HG02970 (cell line): ENCODE measurements at regions not wholly inside any gene's neighbourhood (a gene's known extent, or its start where the extent isn't known, plus 50 kb on each side); places are given as distances from the start of the nearest gene placed in this dataset.

Source experiments
- ATAC-seq: cut with Tn5 transposase; IDR thresholded peaks from one replicate; pipeline ENCODE4 v1.9.1; 2021; ENCODE audit warnings: mild to moderate bottlenecking, moderate library complexity, moderate number of reproducible peaks; ENCODE audit not compliant: unreplicated experiment, low FRiP score

DNA sequence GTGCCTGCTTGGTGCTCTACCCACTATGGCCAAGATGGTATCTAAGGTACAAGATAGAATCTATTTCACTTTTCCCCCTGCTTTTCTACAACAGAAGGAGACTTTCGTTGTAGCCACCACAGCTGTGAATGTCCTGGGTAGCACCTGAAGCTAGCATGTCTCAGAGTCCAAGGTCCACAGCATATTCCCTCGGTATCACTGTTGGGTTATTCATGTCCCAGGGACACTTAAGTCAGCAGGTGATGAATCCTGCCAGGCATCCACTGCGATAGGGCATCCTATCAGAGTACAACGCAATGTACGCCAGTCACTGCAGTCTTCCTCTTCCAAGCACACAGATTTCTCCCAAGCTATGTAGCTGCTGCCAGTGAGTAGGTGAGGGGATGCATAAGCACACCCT, 129.1 kb upstream of the LINC00305 start:
- no peak for ATAC-seq

DNA sequence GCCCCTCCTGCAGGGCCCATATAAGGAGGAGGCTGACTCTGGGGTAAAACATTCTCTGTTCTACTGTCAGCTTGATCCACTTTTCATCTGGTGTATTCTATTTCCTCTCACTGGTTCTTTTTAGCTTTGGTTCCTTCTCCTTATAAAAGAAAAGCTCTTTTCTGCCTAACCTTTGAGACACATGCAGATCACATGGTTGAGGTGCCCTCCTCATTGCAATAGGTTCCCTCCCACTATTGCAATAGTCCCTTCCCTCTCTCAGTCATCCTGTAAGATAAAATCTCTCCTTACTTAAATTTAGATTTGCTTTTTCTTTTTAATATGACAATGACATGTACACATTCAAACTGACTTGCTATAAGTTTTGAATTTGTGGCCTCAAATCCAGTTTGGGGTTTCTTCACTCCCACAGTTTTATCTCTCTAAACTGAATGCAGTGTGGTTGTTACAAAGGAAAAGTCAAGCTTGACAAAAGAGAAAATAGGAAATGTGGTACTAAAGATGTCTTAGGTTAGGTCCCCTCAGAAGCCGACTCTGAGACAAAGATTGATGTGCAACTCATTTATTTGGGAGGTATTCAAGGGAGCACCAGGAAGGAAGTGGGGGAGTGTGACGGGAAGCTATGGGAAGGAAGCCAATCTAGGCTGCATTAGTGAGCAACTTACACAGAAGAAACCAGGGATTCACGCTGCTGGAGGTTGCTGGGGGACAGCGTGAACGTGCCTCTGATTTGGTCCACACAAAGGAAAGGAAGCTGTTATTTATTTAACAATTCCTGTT, 127.6 kb upstream of the LINC00305 start:
- ATAC-seq: no peak

DNA sequence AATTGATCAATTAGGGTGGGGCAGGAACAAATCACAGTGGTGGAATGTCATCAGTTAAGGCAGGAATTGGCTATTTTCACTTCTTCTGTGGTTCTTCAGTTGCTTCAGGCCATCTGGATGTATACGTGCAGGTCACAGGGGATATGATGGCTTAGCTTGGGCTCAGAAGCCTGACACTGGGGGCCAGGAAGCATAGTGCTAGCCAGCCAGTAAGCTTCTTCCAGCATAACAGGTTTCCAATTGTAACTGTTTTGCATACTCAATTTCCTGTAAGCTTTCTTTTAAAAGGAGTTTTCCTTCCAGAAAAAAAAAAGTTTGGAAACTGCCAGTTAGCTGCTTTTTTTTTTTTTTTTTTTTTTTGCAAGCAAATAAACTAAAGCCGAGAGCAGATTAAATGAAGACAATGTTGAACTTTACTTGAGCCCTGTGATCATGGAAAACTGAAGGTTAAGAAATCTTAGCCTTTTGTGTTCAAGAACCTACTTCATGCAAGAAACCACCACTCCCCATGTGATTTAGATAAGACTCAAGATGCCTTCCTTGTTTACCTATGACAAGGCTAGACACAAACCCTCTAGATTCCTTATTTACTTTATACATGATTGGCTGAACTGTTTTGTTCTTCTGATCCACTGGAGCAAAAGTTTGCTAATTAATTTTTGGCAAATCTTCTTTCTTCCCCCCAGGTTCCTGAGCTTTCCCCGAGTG, 126.9 kb upstream of the LINC00305 start:
- ATAC-seq: no peak

DNA sequence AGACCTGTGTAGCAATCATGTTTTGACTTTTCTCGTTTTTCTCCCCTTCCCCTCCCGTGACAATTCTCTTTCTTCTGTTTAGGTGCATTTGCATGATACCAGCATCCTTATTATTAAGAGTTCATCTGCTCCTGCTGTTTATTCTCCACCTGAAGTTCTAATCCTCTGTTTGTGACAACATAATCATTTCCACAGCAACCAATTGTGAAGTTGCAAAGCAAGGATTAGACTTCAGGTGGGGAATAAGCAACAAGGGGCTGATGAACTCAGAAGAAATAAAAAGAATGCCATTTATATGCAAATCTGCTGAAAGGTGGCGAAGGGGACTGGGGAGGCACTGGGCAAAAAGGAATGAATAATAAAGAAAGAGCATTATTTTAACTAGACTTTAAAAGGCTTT, 124.8 kb upstream of the LINC00305 start:
- no peak for ATAC-seq

DNA sequence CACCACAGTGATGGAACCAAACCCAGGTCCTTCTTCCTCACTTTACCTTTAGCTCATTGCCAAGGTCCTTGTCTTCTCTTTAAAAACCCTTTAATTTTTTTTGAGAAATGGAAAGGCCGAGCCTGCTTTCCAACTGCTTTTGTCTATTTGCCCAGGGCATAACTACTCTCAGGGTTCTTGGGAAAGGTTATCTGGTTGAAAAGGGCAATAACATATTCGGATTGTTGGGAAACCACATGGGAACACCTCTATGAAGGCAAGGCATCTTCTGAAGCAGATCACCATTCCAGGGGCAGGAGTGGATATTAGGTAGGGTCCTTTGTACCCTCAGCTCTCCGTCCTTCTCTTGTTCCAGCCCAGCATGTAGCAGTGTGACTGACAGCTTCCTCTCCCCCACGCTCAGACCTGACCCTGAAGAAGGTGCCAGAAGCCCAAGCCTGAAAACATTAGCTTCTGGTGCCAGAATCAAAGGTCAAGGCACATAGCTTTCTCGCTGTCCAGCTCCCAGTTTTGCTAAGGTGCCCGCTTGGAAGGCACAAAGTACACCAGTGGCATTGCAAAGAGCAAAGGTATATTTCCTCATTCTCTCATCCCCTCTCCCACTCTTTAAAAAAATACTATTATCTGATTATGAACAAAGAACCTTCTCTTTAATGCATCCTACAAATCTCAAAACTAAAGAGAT, 123.2 kb upstream of the LINC00305 start:
- no peak for ATAC-seq

DNA sequence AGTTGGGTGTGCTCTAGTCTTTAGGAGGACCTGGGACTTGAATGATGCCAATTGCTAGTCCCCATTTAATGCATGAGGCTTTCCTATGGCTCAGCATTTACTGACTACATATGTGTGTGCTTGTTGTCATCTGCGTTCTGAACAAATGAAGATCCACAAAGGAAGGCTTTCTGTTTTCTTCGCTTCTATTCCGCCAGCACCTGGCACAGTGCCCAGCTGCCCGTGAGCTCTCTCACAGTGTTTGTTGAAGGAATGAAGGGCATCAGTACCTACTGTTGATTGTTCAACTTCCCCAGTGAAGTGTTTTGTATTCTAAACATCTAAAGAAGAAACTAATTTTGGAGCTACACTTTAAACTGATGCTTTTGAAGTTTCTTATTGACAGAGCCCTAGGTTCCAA, 122.4 kb upstream of the LINC00305 start:
- ATAC-seq: no peak

DNA sequence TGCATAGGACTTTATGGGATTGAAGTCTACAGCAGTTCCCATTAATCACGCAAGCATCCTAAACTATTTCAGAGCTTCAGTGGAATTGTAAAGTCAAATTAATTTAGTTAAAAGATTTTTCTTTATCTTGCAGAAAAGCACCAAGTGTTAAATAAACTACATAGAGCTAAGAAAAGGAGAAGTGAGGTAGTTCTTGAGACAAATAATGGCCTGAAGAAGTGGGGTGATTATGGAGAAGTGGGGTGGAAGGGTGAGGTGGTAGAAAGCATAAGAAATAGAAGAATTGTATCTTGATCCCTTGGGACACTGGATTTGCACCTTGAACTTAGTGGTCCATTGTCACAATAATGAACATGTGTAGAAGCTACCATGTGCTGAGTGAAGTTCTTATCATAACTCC, 121.7 kb upstream of the LINC00305 start:
- no peak for ATAC-seq

DNA sequence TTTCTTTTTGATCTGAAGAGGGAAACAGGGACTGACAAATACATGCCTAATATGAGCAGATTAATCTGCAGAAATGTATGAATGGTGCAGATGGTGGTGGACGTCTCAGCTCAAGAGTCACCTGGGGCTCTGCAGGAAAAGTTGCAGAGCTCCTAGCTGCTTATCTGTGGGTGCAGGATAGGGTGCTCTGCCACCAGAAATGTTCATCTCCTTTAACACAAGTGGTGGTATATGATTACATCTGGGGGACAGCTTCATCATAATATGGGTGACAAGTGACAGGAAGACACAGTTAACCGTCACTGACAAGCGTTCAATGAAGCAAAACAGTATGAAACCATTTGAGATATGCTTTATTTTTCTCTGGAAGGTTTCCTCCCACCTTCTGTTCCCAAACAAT, 121.2 kb upstream of the LINC00305 start:
- no peak for ATAC-seq

DNA sequence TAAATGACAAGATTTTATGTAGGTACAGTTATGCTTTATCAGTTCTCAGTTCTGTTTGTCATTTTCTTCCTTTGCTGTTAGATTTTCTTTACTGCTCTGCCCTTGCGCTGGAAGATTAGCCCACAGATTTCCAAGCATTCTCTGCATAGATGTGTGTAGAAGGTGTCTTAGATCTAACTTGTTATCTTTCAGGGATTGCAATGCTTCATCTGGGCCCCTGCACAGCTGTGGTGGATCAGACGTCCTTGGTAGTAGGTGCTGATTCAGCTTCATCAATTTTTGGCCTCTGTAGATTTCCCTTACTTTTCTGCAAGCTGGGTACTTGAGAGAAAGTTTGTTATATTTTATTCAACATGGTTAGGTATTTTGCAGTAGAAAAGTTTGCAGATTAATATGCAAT, 115.3 kb upstream of the LINC00305 start:
- ATAC-seq: no peak

DNA sequence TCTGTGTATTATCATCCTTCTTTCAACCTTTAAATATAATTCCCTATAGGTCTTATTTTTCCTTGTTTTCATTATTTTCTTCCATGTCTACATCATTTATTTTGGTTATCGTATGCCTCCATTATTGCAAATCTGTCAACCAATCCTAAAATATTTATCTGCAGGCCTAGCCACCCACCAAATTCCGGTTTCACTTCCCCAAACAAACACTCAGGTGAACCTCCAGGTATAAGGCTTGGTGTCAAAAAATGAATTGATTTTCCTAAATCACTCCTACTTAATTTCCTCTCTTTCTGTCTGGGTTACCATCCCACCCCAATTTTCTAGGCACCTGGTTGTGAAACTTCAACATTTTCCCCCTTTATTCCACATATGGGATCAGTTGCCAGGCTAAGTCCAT, 111.9 kb upstream of the LINC00305 start:
- ATAC-seq: no peak

DNA sequence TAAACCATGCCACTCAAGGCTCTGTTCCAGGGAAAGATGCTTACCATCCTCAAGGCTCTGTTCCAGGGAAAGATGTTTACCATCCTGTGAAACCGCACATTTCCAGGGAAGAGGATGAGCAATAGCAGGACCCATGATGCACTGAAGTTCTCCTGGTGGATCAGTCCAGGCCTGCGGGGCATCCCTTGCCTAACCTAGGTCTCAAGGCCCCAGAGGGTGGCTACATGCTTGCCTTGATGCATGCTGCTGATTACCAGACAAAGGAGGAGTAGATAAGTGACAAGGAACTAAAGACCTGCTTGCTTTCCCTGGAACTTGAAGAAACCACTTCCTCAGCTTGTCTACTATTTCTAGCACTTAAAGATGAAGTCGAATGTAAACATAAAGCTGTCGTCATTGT, 111.0 kb upstream of the LINC00305 start:
- no peak for ATAC-seq

DNA sequence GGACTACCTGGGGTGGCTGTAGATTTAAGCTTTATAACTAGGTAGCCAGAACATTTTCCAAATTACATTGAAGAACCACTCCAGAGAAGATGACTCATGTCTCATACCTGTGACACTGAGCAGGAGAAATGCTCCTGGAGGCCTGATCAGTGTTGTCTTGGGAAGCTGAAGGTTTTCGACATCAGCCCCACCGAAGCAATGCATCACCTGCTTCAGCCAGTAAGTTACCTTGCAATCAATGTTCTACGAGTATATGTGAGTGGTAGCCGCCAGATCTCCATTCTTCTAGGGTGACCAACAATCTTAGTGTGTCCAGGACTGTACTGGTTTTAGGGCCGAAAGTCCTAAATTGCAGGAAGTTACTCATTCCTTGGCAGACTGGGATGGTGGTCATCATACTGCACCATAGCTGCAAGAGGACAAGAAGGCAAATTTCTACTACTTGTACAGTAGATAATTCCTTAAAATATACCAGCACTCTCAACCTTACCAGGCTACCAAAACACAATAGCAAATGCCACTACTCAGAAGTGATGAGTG, 109.3 kb upstream of the LINC00305 start:
- ATAC-seq: no peak

DNA sequence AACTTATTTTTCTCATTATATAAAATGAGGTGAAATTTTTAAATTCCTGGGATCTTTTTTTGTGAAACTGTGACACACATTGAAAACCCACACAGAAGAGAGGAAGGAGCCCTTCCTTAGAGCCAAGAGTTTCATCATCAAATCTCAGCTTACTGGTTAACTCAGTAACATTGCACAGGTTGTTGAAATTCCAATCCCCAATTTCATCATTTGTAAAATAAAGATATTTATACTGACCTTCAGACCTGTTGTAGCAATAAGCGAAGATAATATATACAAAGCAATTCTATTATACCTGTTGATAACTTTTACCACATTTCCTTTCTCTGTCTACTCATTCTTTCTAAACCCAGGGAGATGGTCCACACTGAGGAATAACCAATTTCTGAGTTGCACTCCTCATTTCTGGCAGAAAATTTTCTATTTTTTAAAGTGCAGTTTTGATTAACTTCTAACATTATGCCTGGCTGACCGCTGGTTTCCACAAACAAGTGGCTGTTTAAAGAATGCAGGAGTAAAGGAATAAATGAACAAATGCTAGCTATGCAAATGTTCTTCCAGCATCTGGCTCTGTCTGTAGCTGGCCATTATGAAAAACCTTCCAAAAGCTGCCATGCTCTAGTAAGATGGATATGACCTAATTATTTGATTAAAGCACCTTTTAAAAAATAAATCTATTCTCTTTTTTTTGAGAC, 105.7 kb upstream of the LINC00305 start:
- ATAC-seq: no peak

DNA sequence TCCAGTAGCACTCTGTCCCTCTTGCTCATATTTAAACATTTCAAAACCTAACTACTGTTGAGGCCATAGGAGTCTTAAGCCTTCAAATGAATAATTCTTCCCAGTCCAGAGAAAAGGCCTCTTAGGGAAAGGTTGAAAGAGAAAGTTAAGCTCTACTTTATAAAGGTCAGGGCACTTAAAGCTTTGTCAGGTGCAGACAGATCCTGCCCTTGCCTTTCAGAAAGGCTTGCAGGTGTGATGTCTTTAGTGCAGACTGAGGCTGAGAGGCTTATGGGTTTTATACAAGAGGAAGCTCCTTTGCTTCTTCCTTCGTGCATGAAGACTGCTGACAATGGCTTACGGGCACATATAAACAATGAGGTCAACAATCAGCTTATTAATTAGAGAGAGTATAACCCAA, 105.0 kb upstream of the LINC00305 start:
- no peak for ATAC-seq

DNA sequence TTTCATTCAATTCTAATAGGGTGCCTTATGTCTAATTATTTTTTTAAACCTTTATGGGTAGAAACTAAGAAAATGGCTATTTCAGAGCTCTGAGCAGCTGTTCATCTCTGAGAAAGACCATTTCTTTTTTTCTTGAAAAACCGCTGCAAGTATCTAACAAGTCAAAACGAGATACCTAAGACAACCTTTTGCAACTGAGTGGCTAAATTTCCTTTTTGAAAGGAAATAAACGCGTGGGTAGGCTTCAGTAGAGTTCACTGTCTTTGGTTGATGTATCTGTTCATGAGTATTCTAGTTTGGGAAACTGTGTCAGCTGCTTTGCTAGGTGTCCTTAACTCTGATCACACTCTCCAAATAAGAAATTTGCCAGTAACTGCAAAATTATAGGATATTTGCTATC, 104.3 kb upstream of the LINC00305 start:
- ATAC-seq: no peak

DNA sequence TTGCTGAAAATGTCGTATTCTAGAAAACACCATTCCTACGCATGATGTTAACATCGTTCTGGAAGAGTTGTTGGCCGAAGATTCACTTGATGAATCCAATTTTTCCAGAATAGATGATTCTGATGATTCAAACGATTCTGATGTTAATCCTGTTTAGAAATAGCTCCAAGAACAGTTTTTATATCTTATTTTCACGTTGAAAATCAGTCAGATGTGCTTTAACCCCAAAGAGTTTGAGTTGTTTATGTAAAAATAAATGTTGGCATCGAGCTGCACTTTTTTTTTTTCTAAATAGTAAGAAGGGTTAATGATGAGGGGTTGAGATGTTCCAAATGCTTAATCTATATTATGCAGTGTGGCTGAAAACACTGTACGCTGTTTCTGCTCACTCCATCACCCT, 99.9 kb upstream of the LINC00305 start:
- no peak for ATAC-seq

DNA sequence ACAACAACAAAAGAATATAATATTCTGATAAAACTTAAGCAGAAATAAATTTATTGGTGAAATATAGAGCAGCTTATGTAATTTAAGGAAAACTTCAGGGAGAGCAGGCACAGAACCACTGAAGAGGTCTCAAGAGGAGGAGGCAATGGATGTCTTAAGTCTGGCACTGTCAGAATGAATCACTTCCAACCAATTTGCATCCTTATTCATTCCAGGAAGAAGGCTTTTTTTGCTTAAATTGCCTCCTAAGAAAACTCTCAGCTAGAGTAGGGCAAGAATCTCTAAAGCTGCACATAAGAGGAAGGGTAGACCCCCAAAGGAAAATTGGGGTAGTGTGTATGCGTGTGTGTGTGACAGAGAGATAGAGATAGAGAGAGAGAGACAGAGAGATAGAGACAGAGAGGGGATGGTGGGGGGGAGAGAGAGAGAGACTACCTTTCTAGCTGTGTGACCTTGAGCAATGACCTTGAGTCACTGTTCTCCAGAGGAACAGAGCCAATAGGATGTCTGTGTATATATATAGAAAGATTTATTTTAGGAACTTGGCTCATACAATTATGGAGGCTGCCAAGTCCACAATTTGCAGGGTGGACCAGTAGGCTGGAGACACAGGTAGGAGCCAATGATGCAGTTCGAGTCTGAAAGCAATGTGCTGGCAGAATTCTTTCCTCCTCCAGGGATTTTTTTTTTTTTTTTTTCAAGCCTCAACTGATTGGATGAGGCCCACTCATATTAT, 96.4 kb upstream of the LINC00305 start:
- no peak for ATAC-seq

DNA sequence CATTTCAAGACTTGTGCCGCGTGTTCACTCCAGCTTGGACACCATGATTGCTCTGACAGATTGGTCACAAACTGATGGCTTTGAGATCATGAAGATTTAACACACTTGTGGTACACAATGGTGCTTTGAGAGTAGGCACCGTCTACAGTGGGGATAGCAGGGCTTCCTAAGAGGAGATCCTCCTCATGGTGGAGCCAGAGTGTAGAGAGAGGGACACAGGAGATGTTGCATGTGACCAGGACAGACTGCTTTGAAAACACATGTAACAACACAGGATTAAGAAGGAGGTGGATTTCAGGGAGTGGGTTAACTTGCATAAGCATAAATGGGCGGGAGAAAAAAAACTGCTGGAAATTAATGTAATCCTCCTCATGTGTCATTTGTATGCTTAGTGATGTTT, 95.7 kb upstream of the LINC00305 start:
- ATAC-seq: no peak

DNA sequence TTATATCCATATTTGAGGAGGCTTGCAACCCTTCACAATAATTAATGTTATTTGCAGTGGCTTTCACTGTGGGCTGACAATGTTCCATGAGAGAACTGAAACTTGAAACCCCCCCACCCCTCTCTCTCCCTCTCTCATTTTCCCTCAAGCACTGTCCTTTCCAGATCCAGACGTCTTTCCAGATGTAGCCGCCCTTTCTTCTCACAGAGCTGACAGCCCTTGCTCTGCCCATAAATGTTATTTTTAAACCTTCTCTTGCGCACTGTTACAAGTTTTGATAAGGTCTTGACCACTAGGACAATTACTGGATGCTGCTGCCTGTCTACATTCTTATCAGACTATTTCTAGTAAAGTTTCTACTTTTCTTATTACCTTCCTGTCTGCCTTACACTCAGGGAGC, 91.4 kb upstream of the LINC00305 start:
- ATAC-seq: no peak

DNA sequence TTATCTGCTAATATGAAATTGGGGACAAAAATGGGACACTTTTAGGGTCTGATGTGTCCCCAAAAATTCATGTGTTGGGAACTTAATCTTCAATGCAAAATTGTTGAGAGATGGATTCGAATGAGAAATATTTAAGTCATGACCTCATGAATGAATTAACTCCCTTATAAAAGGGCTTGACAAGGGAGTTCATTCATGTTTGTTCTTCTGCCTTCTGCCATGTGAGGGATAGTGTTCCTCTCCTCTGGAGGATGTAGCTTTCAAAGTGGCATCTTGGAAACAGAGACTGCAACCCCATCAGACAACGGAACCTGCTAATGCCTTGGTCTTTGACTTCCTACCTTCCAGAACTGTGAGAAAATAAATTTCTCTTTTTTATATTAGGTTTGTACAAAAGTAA, 89.2 kb upstream of the LINC00305 start:
- ATAC-seq: no peak
